ENCODE measurements at regions not wholly inside any gene's neighbourhood (a gene's known extent, or its start where the extent isn't known, plus 50 kb on each side); places are given as distances from the start of the nearest gene placed in this dataset.

DNA sequence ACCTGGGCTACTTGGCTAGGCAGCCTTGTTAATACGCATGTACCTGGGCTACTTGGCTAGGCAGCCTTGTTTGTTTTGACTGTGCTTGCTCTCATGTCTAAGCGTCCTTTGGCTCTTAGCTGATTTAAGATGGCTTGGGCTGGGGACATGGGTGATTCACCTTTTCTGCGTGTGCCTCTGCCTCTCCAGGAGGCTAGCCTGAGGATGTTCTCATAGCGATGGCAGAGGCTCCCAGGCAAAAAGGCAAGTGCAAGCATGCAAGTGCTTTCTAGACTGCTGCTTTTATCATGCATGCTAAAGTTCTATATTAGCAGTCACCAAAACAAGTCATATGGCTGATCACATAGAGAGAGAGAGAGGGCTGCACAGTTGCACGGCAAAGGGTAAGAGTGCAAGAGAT, 300.5 kb downstream of the IRX1 start:
- H3K4me3 ChIP-seq (ENCODE audit: control insufficient read depth, low read depth, low read length): no peak overlapping the region
- no peak for DNase-seq (ENCODE audit: low read depth)
- TF ChIP-seq, protein P1, sequence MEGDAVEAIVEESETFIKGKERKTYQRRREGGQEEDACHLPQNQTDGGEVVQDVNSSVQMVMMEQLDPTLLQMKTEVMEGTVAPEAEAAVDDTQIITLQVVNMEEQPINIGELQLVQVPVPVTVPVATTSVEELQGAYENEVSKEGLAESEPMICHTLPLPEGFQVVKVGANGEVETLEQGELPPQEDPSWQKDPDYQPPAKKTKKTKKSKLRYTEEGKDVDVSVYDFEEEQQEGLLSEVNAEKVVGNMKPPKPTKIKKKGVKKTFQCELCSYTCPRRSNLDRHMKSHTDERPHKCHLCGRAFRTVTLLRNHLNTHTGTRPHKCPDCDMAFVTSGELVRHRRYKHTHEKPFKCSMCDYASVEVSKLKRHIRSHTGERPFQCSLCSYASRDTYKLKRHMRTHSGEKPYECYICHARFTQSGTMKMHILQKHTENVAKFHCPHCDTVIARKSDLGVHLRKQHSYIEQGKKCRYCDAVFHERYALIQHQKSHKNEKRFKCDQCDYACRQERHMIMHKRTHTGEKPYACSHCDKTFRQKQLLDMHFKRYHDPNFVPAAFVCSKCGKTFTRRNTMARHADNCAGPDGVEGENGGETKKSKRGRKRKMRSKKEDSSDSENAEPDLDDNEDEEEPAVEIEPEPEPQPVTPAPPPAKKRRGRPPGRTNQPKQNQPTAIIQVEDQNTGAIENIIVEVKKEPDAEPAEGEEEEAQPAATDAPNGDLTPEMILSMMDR (IDR thresholded peaks at IDR 0.05; ENCODE audit: control insufficient read depth, insufficient read depth, low read depth, low read length, missing control alignments): no peak

DNA sequence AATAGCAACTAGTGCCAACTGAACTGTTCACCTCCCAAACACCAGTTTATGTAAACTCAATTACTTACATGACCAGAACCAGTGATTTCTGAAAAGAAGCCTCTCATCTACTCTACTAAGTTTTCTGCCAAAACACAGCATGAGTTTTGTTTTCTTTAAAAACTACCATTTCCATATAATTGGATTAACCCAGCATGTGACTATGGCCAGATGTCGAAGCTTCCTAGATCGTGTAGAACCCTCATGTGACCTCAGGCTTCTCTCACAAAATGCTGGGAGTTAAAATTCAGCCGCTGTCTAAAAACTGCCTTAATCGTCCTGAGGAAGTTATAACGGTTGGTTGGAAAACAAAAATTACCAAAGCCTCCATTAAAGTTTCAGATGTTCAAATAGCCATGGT, 303.5 kb downstream of the IRX1 start:
- no peak overlapping the region for H3K4me3 ChIP-seq (ENCODE audit: control insufficient read depth, low read depth, low read length)
- TF ChIP-seq, protein P1 (IDR thresholded peaks at IDR 0.05; ENCODE audit: control insufficient read depth, insufficient read depth, low read depth, low read length, missing control alignments): no peak
- no peak for DNase-seq (ENCODE audit: low read depth)

DNA sequence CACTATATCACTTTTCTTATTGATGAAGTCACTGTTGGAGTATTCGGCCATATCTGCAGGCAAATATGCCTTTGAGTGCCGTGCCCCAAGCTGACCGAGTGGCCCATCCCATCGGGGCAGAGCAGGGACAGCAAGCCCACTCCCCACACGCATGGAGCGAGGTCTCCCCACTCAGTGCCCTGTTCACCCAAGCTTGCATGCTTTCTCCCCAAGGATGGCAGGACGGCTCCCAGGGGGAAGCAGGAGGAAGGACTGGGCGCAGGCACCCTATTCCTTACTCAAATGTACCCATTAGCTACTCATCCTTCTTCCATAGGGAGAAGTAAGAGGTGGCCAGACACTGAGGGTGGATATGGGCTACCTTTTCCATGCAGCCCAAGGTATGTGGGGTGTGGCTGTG, 309.0 kb downstream of the IRX1 start:
- DNase-seq (ENCODE audit: low read depth): no peak
- H3K4me3 ChIP-seq (ENCODE audit: control insufficient read depth, low read depth, low read length): no peak overlapping the region
- TF ChIP-seq, protein P1 (IDR thresholded peaks at IDR 0.05; ENCODE audit: control insufficient read depth, insufficient read depth, low read depth, low read length, missing control alignments): no peak

DNA sequence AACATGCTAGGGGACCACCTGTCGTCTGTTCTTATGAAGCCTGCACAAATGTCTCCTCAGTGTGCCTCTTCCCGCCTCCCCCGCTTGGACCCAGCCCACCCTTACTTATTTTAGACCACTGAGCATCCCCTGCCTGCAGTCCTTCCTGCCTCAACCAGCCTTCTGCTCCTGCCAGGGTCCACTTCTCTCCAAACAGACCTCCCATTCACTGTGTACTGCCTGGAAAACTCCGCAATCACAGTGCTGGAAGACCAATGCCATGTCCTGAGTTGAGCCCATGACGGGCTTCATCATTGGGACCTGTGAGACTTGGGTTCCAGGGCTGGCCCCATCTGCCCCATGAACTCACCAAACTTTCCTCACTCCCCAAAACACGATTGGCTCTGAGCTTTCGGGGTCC, 309.4 kb downstream of the IRX1 start:
- no peak overlapping the region for H3K4me3 ChIP-seq (ENCODE audit: control insufficient read depth, low read depth, low read length)
- DNase-seq (ENCODE audit: low read depth): no peak
- TF ChIP-seq, protein P1 (IDR thresholded peaks at IDR 0.05; ENCODE audit: control insufficient read depth, insufficient read depth, low read depth, low read length, missing control alignments): no peak

DNA sequence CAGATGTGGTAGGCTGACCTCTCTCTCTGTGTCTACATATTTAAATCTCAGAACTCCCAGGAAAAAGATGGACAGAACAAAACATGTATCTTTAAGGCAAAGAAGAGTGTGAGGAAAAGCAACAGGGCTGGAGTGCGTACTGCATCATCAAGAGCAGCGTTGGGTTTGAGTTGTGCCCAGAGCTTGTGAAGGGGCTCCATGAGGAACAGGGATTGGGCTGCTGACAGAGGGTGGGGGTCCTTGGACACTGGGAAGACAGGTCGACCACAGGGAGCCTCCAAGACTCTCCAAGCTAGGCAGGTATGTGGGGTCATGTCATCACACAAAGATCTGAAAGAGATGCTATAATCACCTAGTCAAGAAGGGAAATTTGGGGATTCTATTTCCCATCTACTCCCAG, 309.9 kb downstream of the IRX1 start:
- no peak overlapping the region for H3K4me3 ChIP-seq (ENCODE audit: control insufficient read depth, low read depth, low read length)
- TF ChIP-seq, protein P1 (IDR thresholded peaks at IDR 0.05; ENCODE audit: control insufficient read depth, insufficient read depth, low read depth, low read length, missing control alignments): no peak
- no peak for DNase-seq (ENCODE audit: low read depth)

DNA sequence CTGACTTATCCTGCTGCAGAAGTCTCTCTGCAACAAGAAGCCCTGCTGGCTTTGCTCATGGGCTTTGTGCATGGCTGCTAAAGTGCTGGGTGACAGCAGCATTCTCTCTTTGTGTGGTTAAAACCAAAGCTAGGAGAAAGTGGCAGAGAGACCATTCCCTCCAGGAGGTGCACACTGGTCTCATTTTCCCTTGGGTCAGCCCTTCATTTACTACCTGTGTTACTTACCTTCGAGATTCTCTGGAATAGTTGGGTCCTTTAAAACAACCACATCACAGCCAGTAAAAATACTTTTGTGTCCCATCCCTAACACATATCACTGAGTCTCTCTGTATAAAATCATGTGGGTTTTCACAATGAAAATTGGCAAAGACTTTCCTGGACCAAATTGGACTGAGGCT, 315.5 kb downstream of the IRX1 start:
- DNase-seq (ENCODE audit: low read depth): no peak
- TF ChIP-seq, protein P1 (IDR thresholded peaks at IDR 0.05; ENCODE audit: control insufficient read depth, insufficient read depth, low read depth, low read length, missing control alignments): no peak
- no peak overlapping the region for H3K4me3 ChIP-seq (ENCODE audit: control insufficient read depth, low read depth, low read length)

DNA sequence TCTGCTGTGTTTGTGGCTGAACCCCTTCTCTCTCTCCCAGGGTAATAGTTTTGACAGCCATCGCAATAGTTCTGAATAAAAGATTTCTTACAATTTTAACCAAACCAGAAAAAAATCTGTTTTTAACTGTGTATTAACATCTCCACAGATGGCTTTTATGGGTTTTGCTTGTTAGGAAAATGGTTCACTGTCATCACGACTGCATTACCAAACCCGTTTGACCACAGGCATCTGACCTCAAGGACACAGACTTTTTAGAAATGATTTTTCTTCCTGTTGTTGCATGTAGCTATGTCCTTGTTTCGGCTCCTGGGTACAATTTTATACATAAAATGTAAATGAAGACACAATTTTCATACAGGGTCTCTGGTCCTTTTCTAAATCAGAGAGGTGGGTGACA, 316.1 kb downstream of the IRX1 start:
- TF ChIP-seq, protein P1 (IDR thresholded peaks at IDR 0.05; ENCODE audit: control insufficient read depth, insufficient read depth, low read depth, low read length, missing control alignments): no peak
- H3K4me3 ChIP-seq (ENCODE audit: control insufficient read depth, low read depth, low read length): no peak overlapping the region
- no peak for DNase-seq (ENCODE audit: low read depth)

All from AG09309 (cell line).